ENCODE measurements at regions not wholly inside any gene's neighbourhood (a gene's known extent, or its start where the extent isn't known, plus 50 kb on each side); places are given as distances from the start of the nearest gene placed in this dataset.

DNA sequence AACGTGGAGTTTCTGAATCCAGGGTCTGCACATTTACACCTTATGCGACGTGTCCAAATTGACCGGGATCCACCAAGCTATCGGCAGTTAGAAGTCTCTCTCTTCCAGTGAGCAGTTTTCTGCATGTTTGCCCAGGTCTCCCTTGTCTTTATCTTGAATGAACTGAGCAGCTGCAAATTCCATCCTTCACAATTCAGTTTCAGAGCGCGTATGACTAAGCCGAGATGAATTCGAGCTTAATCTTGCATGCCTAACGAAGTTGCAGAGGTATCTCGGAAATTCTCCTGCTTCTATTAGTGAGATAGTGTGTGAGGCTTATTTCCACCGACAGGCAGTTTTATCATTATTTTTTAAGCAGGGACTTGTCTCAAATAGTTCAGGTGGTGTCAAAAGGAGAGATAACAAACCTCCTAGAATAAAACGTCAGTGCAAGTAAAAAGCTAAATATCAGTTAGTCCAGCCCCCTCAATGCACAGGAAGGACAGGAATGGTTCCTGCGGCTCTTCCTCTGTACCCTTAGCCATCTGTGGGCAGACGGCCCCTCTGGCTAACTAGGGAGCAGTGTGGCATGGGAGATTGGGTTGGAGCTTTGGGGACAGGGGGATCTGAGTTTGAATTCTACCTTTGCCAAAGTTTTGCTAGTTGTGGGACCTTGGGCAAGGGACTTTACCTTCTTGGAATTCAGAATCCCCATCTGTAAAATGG is 93.0 kb upstream of the GPR139 start:
- H3K4me3 ChIP-seq (ENCODE audit: low read depth, low read length) = no peak overlapping the region
- no peaks in the 10 kb centered on the region for H3K9me3 ChIP-seq (ENCODE audit: control insufficient read depth, insufficient read depth, low read length)
- H3K9ac ChIP-seq (ENCODE audit: low read depth, low read length) = no peak overlapping the region
- H3K27me3 ChIP-seq (ENCODE audit: control insufficient read depth, insufficient read depth, low read length) = no peaks in the 10 kb centered on the region
- no peaks in the 10 kb centered on the region for H3K36me3 ChIP-seq (ENCODE audit: control insufficient read depth, insufficient read depth, low read length)
- no peaks in the 10 kb centered on the region for H3K4me1 ChIP-seq (ENCODE audit: control insufficient read depth, insufficient read depth, low read length)

DNA sequence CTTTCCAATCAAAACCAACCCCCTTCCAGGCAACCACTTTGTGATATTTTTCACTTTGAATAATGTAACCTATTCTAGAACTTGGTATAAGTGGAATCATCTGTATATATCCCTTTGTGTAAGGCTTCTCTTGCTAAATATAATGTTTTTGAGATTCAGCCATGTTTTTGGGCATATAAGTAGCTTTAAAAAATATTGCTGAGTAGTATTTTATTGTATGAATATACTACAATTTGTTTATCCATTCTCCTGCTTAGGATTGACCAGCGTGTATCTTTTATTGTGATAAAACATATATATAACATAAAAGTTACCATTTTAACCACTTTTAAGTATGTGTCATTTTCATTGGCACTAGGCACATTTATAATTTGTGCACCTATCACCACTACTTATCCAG is 79.8 kb upstream of the GPR139 start:
- H3K27me3 ChIP-seq (ENCODE audit: control insufficient read depth, insufficient read depth, low read length) = no peaks in the 10 kb centered on the region
- H3K4me3 ChIP-seq (ENCODE audit: low read depth, low read length) = no peak overlapping the region
- no peaks in the 10 kb centered on the region for H3K36me3 ChIP-seq (ENCODE audit: control insufficient read depth, insufficient read depth, low read length)
- no peak overlapping the region for H3K9ac ChIP-seq (ENCODE audit: low read depth, low read length)
- H3K4me1 ChIP-seq (ENCODE audit: control insufficient read depth, insufficient read depth, low read length) = no peaks in the 10 kb centered on the region
- no peaks in the 10 kb centered on the region for H3K9me3 ChIP-seq (ENCODE audit: control insufficient read depth, insufficient read depth, low read length)

DNA sequence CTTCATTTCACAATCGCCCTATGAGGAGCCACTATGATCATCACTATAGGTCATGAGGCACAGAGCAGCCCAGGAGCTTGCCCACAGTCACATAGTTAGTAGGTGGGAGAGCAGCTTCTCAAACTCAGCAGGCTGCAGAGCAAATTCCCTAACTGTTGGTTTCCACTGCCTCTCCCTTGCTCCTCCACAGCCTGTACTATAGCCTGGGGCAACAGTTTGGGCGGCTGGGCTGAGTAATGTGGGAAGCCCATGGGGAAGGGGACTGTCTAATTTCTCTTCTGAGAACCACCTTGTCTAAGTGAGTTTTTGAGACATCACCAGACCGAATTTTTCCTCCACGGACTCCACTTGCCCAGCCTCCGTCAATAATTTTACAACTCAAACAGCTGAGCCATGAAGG is 73.4 kb upstream of the GPR139 start:
- Histone ChIP-seq H3K36me3 (ENCODE audit: control insufficient read depth, insufficient read depth, low read length) (no peaks in the 10 kb centered on the region), H3K4me1 (ENCODE audit: control insufficient read depth, insufficient read depth, low read length) (no peaks in the 10 kb centered on the region), H3K4me3 (ENCODE audit: low read depth, low read length) (no peak overlapping the region), H3K27me3 (ENCODE audit: control insufficient read depth, insufficient read depth, low read length) (no peaks in the 10 kb centered on the region), H3K9me3 (ENCODE audit: control insufficient read depth, insufficient read depth, low read length) (no peaks in the 10 kb centered on the region), H3K9ac (ENCODE audit: low read depth, low read length) (no peak overlapping the region)

DNA sequence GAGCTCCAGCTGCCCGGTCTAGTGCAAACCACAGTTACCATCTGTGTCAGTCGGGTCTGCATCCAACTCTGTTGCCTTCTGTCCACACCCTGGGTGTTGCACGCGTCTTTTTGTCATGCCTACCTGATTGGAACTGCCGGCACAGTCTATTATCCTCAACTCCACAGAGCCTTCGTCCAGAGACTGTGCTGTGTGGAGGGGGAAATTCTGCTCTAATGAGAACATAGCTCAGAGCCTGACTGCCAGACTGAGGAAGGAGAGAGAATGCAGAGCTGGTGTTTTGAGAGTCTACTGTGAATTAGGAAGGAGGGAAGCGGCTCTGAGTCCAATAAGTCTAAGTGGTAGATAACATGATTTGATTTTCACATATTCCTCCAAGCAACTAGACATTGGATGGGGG is 68.3 kb upstream of the GPR139 start:
- no peaks in the 10 kb centered on the region for H3K36me3 ChIP-seq (ENCODE audit: control insufficient read depth, insufficient read depth, low read length)
- H3K4me1 ChIP-seq (ENCODE audit: control insufficient read depth, insufficient read depth, low read length) = no peaks in the 10 kb centered on the region
- no peak overlapping the region for H3K4me3 ChIP-seq (ENCODE audit: low read depth, low read length)
- no peak overlapping the region for H3K9ac ChIP-seq (ENCODE audit: low read depth, low read length)
- no peaks in the 10 kb centered on the region for H3K9me3 ChIP-seq (ENCODE audit: control insufficient read depth, insufficient read depth, low read length)
- no peaks in the 10 kb centered on the region for H3K27me3 ChIP-seq (ENCODE audit: control insufficient read depth, insufficient read depth, low read length)

DNA sequence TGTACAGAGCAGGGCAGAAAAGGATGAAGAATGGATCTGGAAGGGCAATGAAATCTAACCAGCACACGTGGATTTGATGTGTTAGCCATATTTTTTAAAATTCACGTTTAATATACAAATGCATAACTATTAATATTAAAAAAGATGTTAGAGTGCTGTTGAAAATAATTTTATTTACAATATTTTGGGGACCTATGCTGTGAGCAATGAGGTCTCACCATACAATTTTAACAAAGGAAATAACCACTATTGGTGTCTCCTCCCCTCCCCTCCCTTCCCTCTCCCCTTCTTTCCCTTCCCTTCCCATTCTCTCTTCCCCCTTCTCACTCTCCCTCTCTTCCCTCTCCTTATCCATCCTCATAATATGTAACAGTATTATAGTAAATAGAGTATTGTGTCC is 64.2 kb upstream of the GPR139 start:
- no peak overlapping the region for H3K4me3 ChIP-seq (ENCODE audit: low read depth, low read length)
- no peaks in the 10 kb centered on the region for H3K9me3 ChIP-seq (ENCODE audit: control insufficient read depth, insufficient read depth, low read length)
- H3K4me1 ChIP-seq (ENCODE audit: control insufficient read depth, insufficient read depth, low read length) = no peaks in the 10 kb centered on the region
- H3K9ac ChIP-seq (ENCODE audit: low read depth, low read length) = no peak overlapping the region
- H3K27me3 ChIP-seq (ENCODE audit: control insufficient read depth, insufficient read depth, low read length) = no peaks in the 10 kb centered on the region
- H3K36me3 ChIP-seq (ENCODE audit: control insufficient read depth, insufficient read depth, low read length) = no peaks in the 10 kb centered on the region

DNA sequence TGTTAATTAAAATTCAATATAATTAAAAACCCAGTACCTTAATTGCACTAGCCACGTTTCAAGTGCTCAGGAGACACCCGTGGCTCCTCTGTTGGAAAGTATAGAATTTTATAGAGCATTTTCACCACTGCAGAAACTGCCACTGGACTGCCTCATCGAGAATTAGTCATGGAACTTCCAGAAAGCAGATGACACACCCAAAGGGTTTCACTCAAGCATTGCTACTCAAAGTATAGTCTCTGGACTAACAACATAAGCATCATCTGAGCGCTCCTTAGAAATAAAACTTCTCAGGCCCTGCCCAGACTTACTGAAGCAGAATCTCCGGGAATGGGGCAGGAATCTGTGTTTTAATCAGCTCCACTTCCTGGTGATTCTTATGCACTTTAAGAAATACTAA is 63.5 kb upstream of the GPR139 start:
- no peak overlapping the region for H3K9ac ChIP-seq (ENCODE audit: low read depth, low read length)
- no peaks in the 10 kb centered on the region for H3K27me3 ChIP-seq (ENCODE audit: control insufficient read depth, insufficient read depth, low read length)
- no peaks in the 10 kb centered on the region for H3K36me3 ChIP-seq (ENCODE audit: control insufficient read depth, insufficient read depth, low read length)
- no peaks in the 10 kb centered on the region for H3K4me1 ChIP-seq (ENCODE audit: control insufficient read depth, insufficient read depth, low read length)
- no peak overlapping the region for H3K4me3 ChIP-seq (ENCODE audit: low read depth, low read length)
- no peaks in the 10 kb centered on the region for H3K9me3 ChIP-seq (ENCODE audit: control insufficient read depth, insufficient read depth, low read length)

DNA sequence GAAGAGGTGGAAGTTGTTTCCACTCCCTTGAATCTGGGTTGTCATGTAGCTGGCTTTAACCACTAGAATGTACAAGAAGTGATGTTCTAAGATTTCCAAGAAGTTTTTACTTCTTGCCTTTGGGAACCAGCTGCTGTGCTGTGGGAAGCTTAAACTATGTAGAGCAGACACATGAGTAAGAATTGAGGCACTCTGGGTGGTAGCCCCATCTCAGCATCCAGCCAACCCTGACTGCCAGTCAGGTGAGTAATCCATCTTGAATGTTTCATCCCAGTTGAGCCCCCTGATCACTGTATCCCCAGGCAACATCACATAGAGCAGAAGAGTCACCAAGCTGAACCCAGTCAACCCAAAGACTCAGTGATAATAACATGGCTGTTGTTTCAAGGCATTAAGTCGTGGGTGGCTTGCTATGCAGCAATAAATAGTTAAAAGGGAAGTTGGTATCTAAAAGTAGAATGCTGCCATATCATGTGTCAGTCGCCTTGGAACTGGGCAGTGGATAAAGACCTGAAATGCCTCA is 62.8 kb upstream of the GPR139 start:
- Histone ChIP-seq H3K4me3 (ENCODE audit: low read depth, low read length) (no peak overlapping the region), H3K4me1 (ENCODE audit: control insufficient read depth, insufficient read depth, low read length) (no peaks in the 10 kb centered on the region), H3K9me3 (ENCODE audit: control insufficient read depth, insufficient read depth, low read length) (no peaks in the 10 kb centered on the region), H3K9ac (ENCODE audit: low read depth, low read length) (no peak overlapping the region), H3K36me3 (ENCODE audit: control insufficient read depth, insufficient read depth, low read length) (no peaks in the 10 kb centered on the region), H3K27me3 (ENCODE audit: control insufficient read depth, insufficient read depth, low read length) (no peaks in the 10 kb centered on the region)

DNA sequence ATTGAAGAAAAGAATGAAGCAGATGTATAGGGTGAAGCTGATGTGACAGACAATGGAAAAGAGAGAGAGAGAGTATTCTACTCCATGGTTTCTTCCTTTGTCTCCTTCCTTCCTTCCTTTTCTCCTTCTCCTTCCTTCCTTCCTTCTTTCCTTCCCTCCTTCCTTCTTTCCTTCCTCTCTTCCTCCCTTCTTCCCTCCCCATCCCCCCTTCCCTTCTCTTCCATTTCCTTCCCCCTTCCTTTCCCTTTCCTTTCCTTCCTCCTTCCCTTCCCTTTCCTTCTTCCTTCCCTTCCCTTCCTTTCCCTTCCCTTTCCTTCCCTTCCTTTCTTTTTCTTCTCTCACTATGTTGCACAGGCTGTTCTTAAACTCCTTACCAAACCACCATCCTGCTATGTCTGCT is 55.7 kb upstream of the GPR139 start:
- Histone ChIP-seq H3K36me3 (ENCODE audit: control insufficient read depth, insufficient read depth, low read length) (peaks cover 2% of the 10 kb centered on the region), H3K9ac (ENCODE audit: low read depth, low read length) (no peak overlapping the region), H3K4me3 (ENCODE audit: low read depth, low read length) (no peak overlapping the region), H3K27me3 (ENCODE audit: control insufficient read depth, insufficient read depth, low read length) (no peaks in the 10 kb centered on the region), H3K4me1 (ENCODE audit: control insufficient read depth, insufficient read depth, low read length) (no peaks in the 10 kb centered on the region), H3K9me3 (ENCODE audit: control insufficient read depth, insufficient read depth, low read length) (no peaks in the 10 kb centered on the region)

Measured in iPS-15b (cell line).